ENCODE measurements at regions not wholly inside any gene's neighbourhood (a gene's known extent, or its start where the extent isn't known, plus 50 kb on each side); places are given as distances from the start of the nearest gene placed in this dataset.

GRCh38 chr18:75533209-75533608 lies 105.7 kb upstream of the SMIM21 start:
- POLR2A ChIA-PET = no interaction called here
- no peaks in the 10 kb centered on the region for H3K4me1 ChIP-seq (replicated peaks in 1 of 2; ENCODE audit: control insufficient read depth in 2 of 2, insufficient read depth in 2 of 2, low read length in 2 of 2)
- ATAC-seq = no peak
- no peak overlapping the region for H2AFZ ChIP-seq (ENCODE audit: low read depth, low read length)
- WGBS (ENCODE audit: insufficient coverage, low coverage, missing lambda C conversion rate) = 0% methylated on average over 2 of the region's 2 CpGs
- CTCF ChIA-PET (ENCODE audit: low intra/inter-chr PET ratio) = no interaction called here
- H3K27me3 ChIP-seq (ENCODE audit: control insufficient read depth in 2 of 2, insufficient read depth in 2 of 2, low read length in 2 of 2) = peaks cover 0 to 13% of the 10 kb centered on the region in 2 experiments; a peak in 2 of 5 replicates
- H3K4me2 ChIP-seq (ENCODE audit: insufficient read depth, low read length) = no peak overlapping the region
- no peak overlapping the region for H3K4me3 ChIP-seq
- no peak overlapping the region for H3K9ac ChIP-seq (ENCODE audit: insufficient read depth in 1 of 2, low read depth in 2 of 2, low read length in 2 of 2)
- no peak overlapping the region for H3K27ac ChIP-seq (ENCODE audit: extremely low read depth, low read depth, low read length)
- no peaks in the 10 kb centered on the region for H3K36me3 ChIP-seq (ENCODE audit: control insufficient read depth, insufficient read depth, low read length)
- H3K79me2 ChIP-seq (ENCODE audit: control insufficient read depth, insufficient read depth, low read length) = no peaks in the 10 kb centered on the region
- DNase-seq (ENCODE audit: extremely low read depth in 1 of 4, low spot score in 3 of 4) = no peak
- in situ Hi-C loops (cut with MboI) (no loop called here), intact Hi-C loops (cut with micrococcal nuclease) (no loop called here)
- FAIRE-seq = no peak
- no peak for TF ChIP-seq ZNF695 (CRISPR knock-in tag; IDR thresholded peaks at IDR 0.05)
- TF ChIP-seq NCOA4 (IDR thresholded peaks at IDR 0.05; ENCODE audit: partially characterized antibody) = no peak
- no peak for TF ChIP-seq ZBTB34 (CRISPR knock-in tag; IDR thresholded peaks at IDR 0.05)
- TF ChIP-seq TOE1 (IDR thresholded peaks at IDR 0.05; ENCODE audit: borderline replicate concordance) = no peak
- TF ChIP-seq TOE1 (CRISPR knock-in tag; IDR thresholded peaks at IDR 0.05; ENCODE audit: borderline replicate concordance, low read depth) = no peak
- no peak for TF ChIP-seq PREB (CRISPR knock-in tag; IDR thresholded peaks at IDR 0.05)
- no peak for TF ChIP-seq SMAD1 (IDR thresholded peaks at IDR 0.05; ENCODE audit: low read depth, low read length, partially characterized antibody)
- no peak for TF ChIP-seq BRF1 (IDR thresholded peaks at IDR 0.05; ENCODE audit: borderline replicate concordance, extremely low read depth, insufficient read length)
- no peak for TF ChIP-seq ZNF133 (CRISPR knock-in tag; IDR thresholded peaks at IDR 0.05)
- TF ChIP-seq ZZZ3 (IDR thresholded peaks at IDR 0.05) = no peak
- no peak for TF ChIP-seq BACH1 (tag; IDR thresholded peaks at IDR 0.05)
- TF ChIP-seq SLC30A9 (CRISPR knock-in tag; IDR thresholded peaks at IDR 0.05) = no peak
- TF ChIP-seq PML (IDR thresholded peaks at IDR 0.05; ENCODE audit: low read length) = no peak
- TF ChIP-seq ZNF175 (CRISPR knock-in tag; IDR thresholded peaks at IDR 0.05; ENCODE audit: low read depth) = no peak
- no peak for TF ChIP-seq ILK (tag; IDR thresholded peaks at IDR 0.05; ENCODE audit: borderline replicate concordance, low read depth)
- TF ChIP-seq JUN (IDR thresholded peaks at IDR 0.05; ENCODE audit: borderline replicate concordance, low read depth, low read length) = no peak
- no peak for TF ChIP-seq JUN (CRISPR knock-in tag; IDR thresholded peaks at IDR 0.05; ENCODE audit: borderline replicate concordance)
- no TSS peak for BruUV-seq (replicated peaks)
- no peaks in the 10 kb centered on the region for H4K20me1 ChIP-seq (replicated peaks; ENCODE audit: control insufficient read depth, insufficient read depth, low read length)
- H3K9me3 ChIP-seq (replicated peaks; ENCODE audit: control insufficient read depth, insufficient read depth, low read depth, low read length) = no peaks in the 10 kb centered on the region
- no peaks in the 10 kb centered on the region for H3K9me1 ChIP-seq (ENCODE audit: control insufficient read depth, insufficient read depth, low read length)

All from K562 (cell line).